Sigmoid colon (tissue), 6 donors: ENCODE measurements at regions not wholly inside any gene's neighbourhood (a gene's known extent, or its start where the extent isn't known, plus 50 kb on each side); places are given as distances from the start of the nearest gene placed in this dataset.

Experiments
- DNase-seq: peaks from one replicate; pipeline ENCODE4 v3.0.0-alpha.2; 2019
- H3K27ac ChIP-seq, 4 donors: fragments of 200-600 bp; sonication (generic); one replicate each; pipeline ENCODE4 v1.5.1; 2016 to 2019; ENCODE audit warnings: mild to moderate bottlenecking in 1 of 4
- H3K27me3 ChIP-seq, 3 donors: fragments of 200-600 bp; sonication (generic); one replicate each; pipeline ENCODE4 v1.5.1; 2019; ENCODE audit warnings: mild to moderate bottlenecking in 1 of 3
- H3K36me3 ChIP-seq, 4 donors: fragments of 200-600 bp; sonication (generic); one replicate each; pipeline ENCODE4 v1.5.1; 2016 to 2019
- H3K4me1 ChIP-seq, 4 donors: fragments of 200-600 bp; sonication (generic); one replicate each; pipeline ENCODE4 v1.5.1; 2017 to 2019
- H3K4me3 ChIP-seq, 4 donors: fragments of 200-600 bp; sonication (generic); one replicate each; pipeline ENCODE4 v1.5.1; 2017 to 2019; ENCODE audit warnings: mild to moderate bottlenecking in 2 of 4, moderate library complexity in 1 of 4
- H3K9me3 ChIP-seq, 4 donors: fragments of 200-600 bp in 3 of 4; sonication (generic) in 3 of 4; one replicate each; pipeline versions ENCODE4 v1.5.1 to v1.6.1; 2013 to 2019
- CTCF ChIP-seq, 4 experiments: fragments of 450-650 bp in 3 of 4; fragments of 200-600 bp in 1 of 4; IDR thresholded peaks; one replicate each; pipeline ENCODE4 v1.5.1; 2016 to 2019; ENCODE audit warnings: antibody characterized with exemption in 4 of 4, mild to moderate bottlenecking in 3 of 4, moderate library complexity in 2 of 4
- EP300 ChIP-seq, 4 donors: sonication (generic); formaldehyde crosslinking; IDR thresholded peaks; one replicate each; pipeline ENCODE4 v1.6.1; 2017; ENCODE audit warnings: antibody characterized with exemption in 4 of 4
- POLR2A ChIP-seq, 2 donors: fragments of 450-650 bp; IDR thresholded peaks; one replicate each; pipeline ENCODE4 v1.6.1; 2016; ENCODE audit warnings: antibody characterized with exemption in 2 of 2, mild to moderate bottlenecking in 2 of 2, moderate library complexity in 2 of 2
- POLR2AphosphoS5 ChIP-seq, 4 donors: sonication (generic); formaldehyde crosslinking; IDR thresholded peaks; one replicate each; pipeline ENCODE4 v1.6.1; 2017; ENCODE audit warnings: antibody characterized with exemption in 4 of 4
- WGBS, 2 donors: extraction: QIAGEN DNeasy Blood & Tissue Kit; methylation state at CpG; one replicate each; pipeline ENCODE4 v1.1.7; 2013; 5-methylcytosine and 5-hydroxymethylcytosine counted together
- intact Hi-C: fragments of 100-400 bp; cut with DNase I; formaldehyde crosslinking; loops from one replicate; pipeline ENCODE4 v1.15.1; 2023
- donor health status: healthy with polysubstance abuse.
- donor health status: healthy.

- H3K4me3 ChIP-seq = no peak overlapping the region
- H3K4me1 ChIP-seq = no peaks in the 10 kb centered on the region
- H3K27me3 ChIP-seq = no peaks in the 10 kb centered on the region
- intact Hi-C loops = no loop called here
- no peaks in the 10 kb centered on the region for H3K36me3 ChIP-seq
- no peak overlapping the region for H3K27ac ChIP-seq
- DNase-seq = no peak
- H3K9me3 ChIP-seq = no peaks in the 10 kb centered on the region
- no peak for TF ChIP-seq POLR2A (IDR thresholded peaks at IDR 0.05)
- no peak for TF ChIP-seq POLR2AphosphoS5 (IDR thresholded peaks at IDR 0.05)
- no peak for TF ChIP-seq CTCF (IDR thresholded peaks at IDR 0.05)
- no peak for TF ChIP-seq EP300 (IDR thresholded peaks at IDR 0.05)
- 93 to 94% methylated on average over 8 of the region's 8 CpGs for WGBS, 2 donors
Measured at GRCh38 chr2:181750305-181750704, 70.0 kb upstream of the NEUROD1 start.

- DNase-seq = no peak
- no peaks in the 10 kb centered on the region for H3K4me1 ChIP-seq
- H3K27me3 ChIP-seq = no peaks in the 10 kb centered on the region
- H3K9me3 ChIP-seq = no peaks in the 10 kb centered on the region
- H3K4me3 ChIP-seq = no peak overlapping the region
- no peak for TF ChIP-seq POLR2AphosphoS5 (IDR thresholded peaks at IDR 0.05)
- TF ChIP-seq POLR2A (IDR thresholded peaks at IDR 0.05) = no peak
- TF ChIP-seq CTCF (IDR thresholded peaks at IDR 0.05) = no peak
- no peaks in the 10 kb centered on the region for H3K36me3 ChIP-seq
- H3K27ac ChIP-seq = no peak overlapping the region
- intact Hi-C loops = no loop called here
- 96% methylated on average over 6 of the region's 6 CpGs for WGBS, 2 donors
Measured at GRCh38 chr2:181751266-181752030, 71.1 kb upstream of the NEUROD1 start.

- TF ChIP-seq CTCF (IDR thresholded peaks at IDR 0.05) = no peak
- TF ChIP-seq EP300 (IDR thresholded peaks at IDR 0.05) = no peak
- TF ChIP-seq POLR2AphosphoS5 (IDR thresholded peaks at IDR 0.05) = no peak
- no peak for TF ChIP-seq POLR2A (IDR thresholded peaks at IDR 0.05)
- Histone ChIP-seq H3K27me3 (no peaks in the 10 kb centered on the region), H3K36me3 (no peaks in the 10 kb centered on the region), H3K4me3 (no peak overlapping the region), H3K9me3 (no peaks in the 10 kb centered on the region), H3K4me1 (no peaks in the 10 kb centered on the region), H3K27ac (no peak overlapping the region)
- WGBS, 2 donors = 0 to 10% methylated on average over 1 of the region's 1 CpG
- intact Hi-C loops = no loop called here
- DNase-seq = no peak
Measured at GRCh38 chr2:181752301-181752700, 72.0 kb upstream of the NEUROD1 start.

GRCh38 chr2:181753686-181754085 is 73.4 kb upstream of the NEUROD1 start:
- H3K9me3 ChIP-seq = no peaks in the 10 kb centered on the region
- 90 to 95% methylated on average over 4 of the region's 4 CpGs for WGBS, 2 donors
- H3K36me3 ChIP-seq = no peaks in the 10 kb centered on the region
- intact Hi-C loops = no loop called here
- DNase-seq = no peak
- H3K27me3 ChIP-seq = no peaks in the 10 kb centered on the region
- TF ChIP-seq POLR2AphosphoS5 (IDR thresholded peaks at IDR 0.05) = no peak
- no peak for TF ChIP-seq CTCF (IDR thresholded peaks at IDR 0.05)
- no peaks in the 10 kb centered on the region for H3K4me1 ChIP-seq
- H3K4me3 ChIP-seq = no peak overlapping the region
- no peak overlapping the region for H3K27ac ChIP-seq

GRCh38 chr2:181754105-181754504 is 73.8 kb upstream of the NEUROD1 start:
- TF ChIP-seq CTCF (IDR thresholded peaks at IDR 0.05) (no peak), POLR2A (IDR thresholded peaks at IDR 0.05) (no peak), POLR2AphosphoS5 (IDR thresholded peaks at IDR 0.05) (no peak), EP300 (IDR thresholded peaks at IDR 0.05) (no peak)
- no peaks in the 10 kb centered on the region for H3K36me3 ChIP-seq
- intact Hi-C loops = no loop called here
- no peaks in the 10 kb centered on the region for H3K9me3 ChIP-seq
- WGBS, 2 donors = 93 to 94% methylated on average over 3 of the region's 3 CpGs
- H3K27ac ChIP-seq = no peak overlapping the region
- DNase-seq = no peak
- no peaks in the 10 kb centered on the region for H3K27me3 ChIP-seq
- H3K4me3 ChIP-seq = no peak overlapping the region
- no peaks in the 10 kb centered on the region for H3K4me1 ChIP-seq
